Skin of body (tissue), 1 donor: ENCODE measurements at regions not wholly inside any gene's neighbourhood (a gene's known extent, or its start where the extent isn't known, plus 50 kb on each side); places are given as distances from the start of the nearest gene placed in this dataset.

Experiments
- DNase-seq: peaks from one replicate; lab custom pipeline; 2025; lab: John Stamatoyannopoulos, UW

GRCh38 chr6:4466261-4466660 is 309.9 kb upstream of the CDYL start:
- no peak for DNase-seq

GRCh38 chr6:4464638-4465037 is 311.6 kb upstream of the CDYL start:
- no peak for DNase-seq

GRCh38 chr6:4463236-4463635 is 313.0 kb upstream of the CDYL start:
- no peak for DNase-seq

- DNase-seq, result peak; percentile 80
These were observed 315.4 kb upstream of the CDYL start for GRCh38 chr6:4460586-4461475.

GRCh38 chr6:4459996-4460395 is 316.2 kb upstream of the CDYL start:
- no peak for DNase-seq

- no peak for DNase-seq
These were observed 317.2 kb upstream of the CDYL start for GRCh38 chr6:4459032-4459431.

- no peak for DNase-seq
These were observed 316.3 kb upstream of the ECI2 start for GRCh38 chr6:4451718-4452117.

- DNase-seq, result no peak
These were observed 315.7 kb upstream of the ECI2 start for GRCh38 chr6:4451081-4451480.

GRCh38 chr6:4450237-4450636 is 314.9 kb upstream of the ECI2 start:
- DNase-seq, result no peak

GRCh38 chr6:4449409-4449808 is 314.0 kb upstream of the ECI2 start:
- no peak for DNase-seq

GRCh38 chr6:4448841-4449240 is 313.5 kb upstream of the ECI2 start:
- peak; percentile 9 for DNase-seq

- DNase-seq, result no peak
These were observed 312.4 kb upstream of the ECI2 start for GRCh38 chr6:4447639-4448330.

GRCh38 chr6:4446982-4447381 is 311.6 kb upstream of the ECI2 start:
- DNase-seq, result no peak

- DNase-seq, result no peak
These were observed 306.6 kb upstream of the ECI2 start for GRCh38 chr6:4441981-4442434.

GRCh38 chr6:4439159-4439558 is 303.8 kb upstream of the ECI2 start:
- DNase-seq, result no peak

GRCh38 chr6:4437342-4437741 is 302.0 kb upstream of the ECI2 start:
- no peak for DNase-seq

- no peak for DNase-seq
These were observed 300.6 kb upstream of the ECI2 start for GRCh38 chr6:4435981-4436445.

GRCh38 chr6:4434655-4435054 is 299.3 kb upstream of the ECI2 start:
- no peak for DNase-seq

GRCh38 chr6:4433199-4433598 is 297.8 kb upstream of the ECI2 start:
- DNase-seq, result no peak

- no peak for DNase-seq
These were observed 291.6 kb upstream of the ECI2 start for GRCh38 chr6:4426968-4427367.

- DNase-seq, result no peak
These were observed 286.5 kb upstream of the ECI2 start for GRCh38 chr6:4421837-4422236.

- no peak for DNase-seq
These were observed 284.9 kb upstream of the ECI2 start for GRCh38 chr6:4420160-4420865.
